ENCODE measurements at regions not wholly inside any gene's neighbourhood (a gene's known extent, or its start where the extent isn't known, plus 50 kb on each side); places are given as distances from the start of the nearest gene placed in this dataset.

DNA sequence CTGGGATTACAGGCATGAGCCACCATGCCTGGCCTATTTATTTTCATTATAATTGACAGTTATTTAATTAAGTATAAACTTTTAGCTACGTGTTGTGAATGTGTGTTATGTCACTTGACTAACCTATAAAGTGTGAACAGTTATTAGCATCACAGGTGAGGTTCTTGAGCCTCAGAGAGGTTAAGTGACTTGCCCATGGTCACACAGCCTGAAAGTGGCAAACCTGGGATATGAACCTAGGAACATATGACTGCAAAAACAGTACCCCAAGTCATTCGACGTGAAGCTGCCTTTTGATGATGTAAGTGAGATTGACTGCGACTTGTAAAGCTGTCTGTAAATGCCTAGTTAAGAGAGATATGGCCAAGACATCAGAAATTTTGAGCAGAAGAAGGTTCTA lies 77.9 kb upstream of the SALL4 start:
- H3K79me2 ChIP-seq (ENCODE audit: insufficient read depth, low read length), result no peaks in the 10 kb centered on the region
- TF ChIP-seq EZH2 (IDR thresholded peaks at IDR 0.05; ENCODE audit: borderline replicate concordance, low read depth, low read length, severe bottlenecking) (no peak), CTCF (IDR thresholded peaks at IDR 0.05; ENCODE audit: borderline replicate concordance, extremely low read depth, low read length, poor library complexity, severe bottlenecking) (no peak)
- no peak overlapping the region for H3K4me3 ChIP-seq (ENCODE audit: low read depth in 1 of 2, low read length in 2 of 2)
- H3K4me2 ChIP-seq (ENCODE audit: insufficient read depth, low read length), result no peak overlapping the region
- ATAC-seq (ENCODE audit: insufficient read depth, low read depth) (no peak), DNase-seq (no peak)
- H3K4me1 ChIP-seq (ENCODE audit: insufficient read depth, low read length), result no peaks in the 10 kb centered on the region
- H3K27me3 ChIP-seq (ENCODE audit: insufficient read depth, low read length, poor library complexity), result no peaks in the 10 kb centered on the region
- no peaks in the 10 kb centered on the region for H3K9me3 ChIP-seq (ENCODE audit: insufficient read depth, low read length, severe bottlenecking)
- H2AFZ ChIP-seq (ENCODE audit: low read depth, low read length), result no peak overlapping the region
- H4K20me1 ChIP-seq (ENCODE audit: insufficient read depth, low read length), result no peaks in the 10 kb centered on the region
- H3K36me3 ChIP-seq (ENCODE audit: insufficient read depth, low read length), result no peaks in the 10 kb centered on the region
- H3K9ac ChIP-seq (ENCODE audit: low read depth, low read length), result no peak overlapping the region
- H3K27ac ChIP-seq (ENCODE audit: low read length), result no peak overlapping the region

- H3K27me3 ChIP-seq (ENCODE audit: insufficient read depth, low read length, poor library complexity), result no peaks in the 10 kb centered on the region
- H3K79me2 ChIP-seq (ENCODE audit: insufficient read depth, low read length), result no peaks in the 10 kb centered on the region
- H2AFZ ChIP-seq (ENCODE audit: low read depth, low read length), result no peak overlapping the region
- H3K4me2 ChIP-seq (ENCODE audit: insufficient read depth, low read length), result no peak overlapping the region
- no peaks in the 10 kb centered on the region for H3K36me3 ChIP-seq (ENCODE audit: insufficient read depth, low read length)
- TF ChIP-seq EZH2 (IDR thresholded peaks at IDR 0.05; ENCODE audit: borderline replicate concordance, low read depth, low read length, severe bottlenecking) (no peak), CTCF (IDR thresholded peaks at IDR 0.05; ENCODE audit: borderline replicate concordance, extremely low read depth, low read length, poor library complexity, severe bottlenecking) (no peak)
- no peaks in the 10 kb centered on the region for H4K20me1 ChIP-seq (ENCODE audit: insufficient read depth, low read length)
- no peak overlapping the region for H3K4me3 ChIP-seq (ENCODE audit: low read depth in 1 of 2, low read length in 2 of 2)
- no peak overlapping the region for H3K9ac ChIP-seq (ENCODE audit: low read depth, low read length)
- no peak overlapping the region for H3K27ac ChIP-seq (ENCODE audit: low read length)
- H3K4me1 ChIP-seq (ENCODE audit: insufficient read depth, low read length), result no peaks in the 10 kb centered on the region
- DNase-seq (no peak), ATAC-seq (ENCODE audit: insufficient read depth, low read depth) (no peak)
- H3K9me3 ChIP-seq (ENCODE audit: insufficient read depth, low read length, severe bottlenecking), result no peaks in the 10 kb centered on the region
These were observed 74.1 kb upstream of the SALL4 start for GRCh38 chr20:51876313-51876940.

DNA sequence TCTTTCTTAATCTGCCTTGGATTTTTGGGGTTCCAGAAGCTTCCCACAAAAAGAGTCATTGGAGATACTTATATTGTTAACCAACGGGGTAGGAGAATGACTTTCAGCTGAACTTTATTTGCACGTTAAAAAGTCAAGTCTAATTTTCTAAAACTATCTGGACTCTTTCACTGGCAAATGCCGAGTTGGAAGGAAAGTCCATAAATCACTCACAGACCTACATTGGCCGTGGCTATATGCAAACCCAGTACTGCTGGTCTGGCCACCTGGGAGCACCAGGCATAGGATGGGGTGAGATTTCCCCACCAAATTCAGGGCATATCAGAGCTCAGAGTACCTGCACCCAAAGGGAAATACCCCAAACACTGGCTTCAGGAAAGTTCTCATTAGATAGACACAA lies 71.3 kb upstream of the SALL4 start:
- H3K27me3 ChIP-seq (ENCODE audit: insufficient read depth, low read length, poor library complexity), result no peaks in the 10 kb centered on the region
- no peaks in the 10 kb centered on the region for H3K36me3 ChIP-seq (ENCODE audit: insufficient read depth, low read length)
- TF ChIP-seq CTCF (IDR thresholded peaks at IDR 0.05; ENCODE audit: borderline replicate concordance, extremely low read depth, low read length, poor library complexity, severe bottlenecking) (no peak), EZH2 (IDR thresholded peaks at IDR 0.05; ENCODE audit: borderline replicate concordance, low read depth, low read length, severe bottlenecking) (no peak)
- H3K9me3 ChIP-seq (ENCODE audit: insufficient read depth, low read length, severe bottlenecking), result no peaks in the 10 kb centered on the region
- ATAC-seq (ENCODE audit: insufficient read depth, low read depth), result no peak
- no peak overlapping the region for H3K4me3 ChIP-seq (ENCODE audit: low read depth in 1 of 2, low read length in 2 of 2)
- H3K4me1 ChIP-seq (ENCODE audit: insufficient read depth, low read length), result no peaks in the 10 kb centered on the region
- H4K20me1 ChIP-seq (ENCODE audit: insufficient read depth, low read length), result no peaks in the 10 kb centered on the region
- H3K27ac ChIP-seq (ENCODE audit: low read length), result no peak overlapping the region
- no peaks in the 10 kb centered on the region for H3K79me2 ChIP-seq (ENCODE audit: insufficient read depth, low read length)
- H3K9ac ChIP-seq (ENCODE audit: low read depth, low read length), result no peak overlapping the region
- no peak overlapping the region for H2AFZ ChIP-seq (ENCODE audit: low read depth, low read length)
- no peak for DNase-seq
- no peak overlapping the region for H3K4me2 ChIP-seq (ENCODE audit: insufficient read depth, low read length)

Data from DND-41 (cell line).